Esophagus (tissue), 2 donors: ENCODE measurements at regions not wholly inside any gene's neighbourhood (a gene's known extent, or its start where the extent isn't known, plus 50 kb on each side); places are given as distances from the start of the nearest gene placed in this dataset.
"Not testable (repeated sequence)": the region's sequence is repeated elsewhere in the genome, so short reads cannot be mapped to it uniquely, and the experiment has no call there.

Experiments used
- H3K27ac ChIP-seq, 2 donors: one replicate each; pipeline ENCODE4 v1.5.1; 2013; ENCODE audit warnings: low read depth in 2 of 2, mild to moderate bottlenecking in 2 of 2, inconsistent platforms in 1 of 2, low read length in 1 of 2, moderate library complexity in 1 of 2
- H3K27me3 ChIP-seq, 2 donors: one replicate each; pipeline ENCODE4 v1.6.1; 2013; ENCODE audit warnings: low read length in 2 of 2, control low read depth in 1 of 2, mild to moderate bottlenecking in 1 of 2; ENCODE audit not compliant: insufficient read depth in 2 of 2, control insufficient read depth in 1 of 2
- H3K36me3 ChIP-seq, 2 donors: one replicate each; pipeline ENCODE4 v1.6.1; 2013; ENCODE audit warnings: low read length in 1 of 2; ENCODE audit not compliant: control insufficient read depth in 2 of 2, insufficient read depth in 2 of 2
- H3K4me1 ChIP-seq, 2 donors: one replicate each; pipeline ENCODE4 v1.6.1; 2013; ENCODE audit warnings: low read length in 1 of 2; ENCODE audit not compliant: control insufficient read depth in 2 of 2, insufficient read depth in 2 of 2
- H3K4me3 ChIP-seq, 2 donors: one replicate each; pipeline ENCODE4 v1.5.1; 2013; ENCODE audit warnings: low read length in 2 of 2, mild to moderate bottlenecking in 2 of 2, low read depth in 1 of 2, moderate library complexity in 1 of 2
- H3K9me3 ChIP-seq, 2 donors: one replicate each; pipeline ENCODE4 v1.6.1; 2013; ENCODE audit warnings: mild to moderate bottlenecking in 2 of 2, low read depth in 1 of 2, low read length in 1 of 2, moderate library complexity in 1 of 2; ENCODE audit not compliant: control insufficient read depth in 2 of 2, insufficient read depth in 1 of 2
- WGBS, 2 donors: extraction: QIAGEN DNeasy Blood & Tissue Kit; methylation state at CpG; one replicate each; pipeline ENCODE4 v1.1.7; 2013; 5-methylcytosine and 5-hydroxymethylcytosine counted together
- donor health status: healthy with polysubstance abuse.
- donor health status: Bipolar disorder and iron deficiency.

DNA sequence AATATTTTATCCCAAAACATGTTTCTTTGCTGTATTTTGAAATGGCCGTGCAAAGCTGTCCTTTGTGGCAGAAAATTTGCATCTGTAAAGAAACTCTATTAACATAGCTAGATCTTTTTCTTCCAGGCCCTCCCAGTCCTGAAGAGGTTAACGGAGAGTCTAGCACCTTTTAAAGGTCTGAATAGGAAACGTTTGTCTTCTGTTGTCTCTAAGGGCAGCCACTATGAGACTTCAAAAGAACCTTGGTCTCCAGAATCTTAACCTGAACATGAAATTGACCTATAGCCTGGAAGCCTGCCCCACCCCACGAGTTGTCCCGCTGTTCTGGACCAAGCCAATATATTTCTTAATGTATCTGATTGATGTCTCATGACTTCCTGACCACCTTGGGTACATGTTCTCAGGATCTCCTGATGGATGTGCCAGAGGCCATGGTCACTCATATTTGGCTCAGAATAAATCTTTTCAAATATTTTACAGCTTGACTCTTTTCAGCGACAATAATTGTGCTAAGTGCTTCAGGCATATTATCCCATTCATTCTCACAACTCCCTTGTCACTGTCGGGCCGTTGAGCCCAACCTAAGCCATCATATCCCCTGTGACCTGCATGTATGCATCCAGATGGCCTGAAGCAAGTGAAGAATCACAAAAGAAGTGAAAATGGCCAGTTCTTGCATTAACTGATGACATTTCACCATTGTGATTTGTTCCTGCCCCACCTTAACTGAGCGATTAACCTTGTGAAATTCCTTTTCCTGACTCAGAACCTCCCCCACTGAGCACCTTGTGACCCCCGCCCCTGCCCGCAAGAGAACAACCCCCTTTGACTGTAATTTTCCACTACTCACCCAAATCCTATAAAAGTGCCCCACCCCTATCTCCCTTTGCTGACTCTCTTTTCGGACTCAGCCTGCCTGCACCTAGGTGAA, 106.7 kb downstream of the MFAP3L start:
- not testable (repeated sequence) for H3K4me3 ChIP-seq, H3K27ac ChIP-seq, H3K36me3 ChIP-seq, H3K4me1 ChIP-seq, H3K9me3 ChIP-seq, H3K27me3 ChIP-seq
- WGBS, 2 donors: 57 to 69% methylated on average over 12 of the region's 12 CpGs

DNA sequence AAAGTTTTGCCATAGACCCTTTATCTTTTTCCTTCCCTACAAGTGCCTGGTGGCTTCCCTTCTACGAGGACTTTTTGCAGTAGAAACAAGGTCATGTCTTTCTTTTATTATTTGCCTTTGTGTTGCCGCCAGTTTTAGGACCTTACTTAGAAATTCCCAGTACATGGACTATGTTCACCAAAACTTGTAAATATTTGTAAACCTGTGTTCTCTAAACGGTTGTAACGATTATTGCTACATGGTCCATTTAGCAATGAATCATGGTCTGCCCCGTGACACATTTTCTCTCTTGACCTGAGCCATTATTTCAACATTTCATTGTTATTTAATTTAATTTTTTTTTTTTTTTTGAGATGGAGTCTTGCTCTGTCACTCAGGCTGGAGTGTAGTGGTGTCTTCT, 110.7 kb downstream of the MFAP3L start:
- no peak overlapping the region for H3K4me3 ChIP-seq
- no peaks in the 10 kb centered on the region for H3K27me3 ChIP-seq
- WGBS, 2 donors: 86% methylated on average over 5 of the region's 5 CpGs
- H3K4me1 ChIP-seq: no peaks in the 10 kb centered on the region
- H3K9me3 ChIP-seq: peaks cover 0 to 6% of the 10 kb centered on the region in 2 donors
- H3K36me3 ChIP-seq: no peaks in the 10 kb centered on the region
- no peak overlapping the region for H3K27ac ChIP-seq

DNA sequence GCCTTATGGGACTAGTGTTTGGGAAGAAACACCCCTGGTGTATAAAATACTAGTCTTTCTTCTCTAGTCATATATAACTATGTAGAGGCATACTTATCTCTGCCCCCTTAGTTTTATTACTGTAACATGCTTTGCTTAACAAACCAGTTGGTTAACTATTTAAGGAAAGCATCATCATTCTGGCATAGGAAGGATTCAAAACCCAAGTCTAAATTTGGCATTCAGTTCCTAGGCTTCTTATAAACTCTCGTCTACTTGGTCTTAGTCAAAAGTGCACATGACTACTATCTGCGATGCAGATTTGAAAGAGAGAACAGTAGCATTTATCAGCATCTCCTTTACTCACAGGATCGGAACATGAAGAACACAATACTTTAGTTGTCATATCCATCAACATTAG, 111.3 kb downstream of the MFAP3L start:
- H3K27ac ChIP-seq: no peak overlapping the region
- H3K36me3 ChIP-seq: no peaks in the 10 kb centered on the region
- H3K4me3 ChIP-seq: no peak overlapping the region
- peaks cover 0 to 6% of the 10 kb centered on the region in 2 donors for H3K9me3 ChIP-seq
- WGBS, 2 donors: 84 to 89% methylated on average over 3 of the region's 3 CpGs
- H3K27me3 ChIP-seq: no peaks in the 10 kb centered on the region
- H3K4me1 ChIP-seq: no peaks in the 10 kb centered on the region

DNA sequence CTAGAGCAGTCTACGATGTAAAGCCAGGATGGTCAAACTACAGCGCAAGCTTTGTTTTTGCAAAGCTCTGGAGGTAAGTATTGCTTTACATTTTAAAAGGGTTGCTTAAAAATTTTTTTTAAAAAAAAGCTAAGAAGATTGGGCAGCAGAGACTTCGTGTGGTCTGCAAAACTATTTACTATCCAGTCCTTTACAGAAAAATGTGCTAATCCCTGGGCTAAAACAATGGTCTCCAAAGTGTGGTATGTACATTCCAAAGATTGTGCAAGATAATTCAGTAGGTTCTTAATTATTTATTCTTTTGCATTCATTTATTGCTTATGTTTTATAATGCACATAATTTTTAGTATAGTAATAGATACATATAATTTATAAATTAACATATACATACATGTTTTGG, 113.2 kb downstream of the MFAP3L start:
- Histone ChIP-seq H3K9me3 (peaks cover 0 to 6% of the 10 kb centered on the region in 2 donors), H3K36me3 (no peaks in the 10 kb centered on the region), H3K27ac (no peak overlapping the region), H3K27me3 (no peaks in the 10 kb centered on the region), H3K4me1 (no peaks in the 10 kb centered on the region), H3K4me3 (no peak overlapping the region)
- 86 to 88% methylated on average over 3 of the region's 3 CpGs for WGBS, 2 donors

DNA sequence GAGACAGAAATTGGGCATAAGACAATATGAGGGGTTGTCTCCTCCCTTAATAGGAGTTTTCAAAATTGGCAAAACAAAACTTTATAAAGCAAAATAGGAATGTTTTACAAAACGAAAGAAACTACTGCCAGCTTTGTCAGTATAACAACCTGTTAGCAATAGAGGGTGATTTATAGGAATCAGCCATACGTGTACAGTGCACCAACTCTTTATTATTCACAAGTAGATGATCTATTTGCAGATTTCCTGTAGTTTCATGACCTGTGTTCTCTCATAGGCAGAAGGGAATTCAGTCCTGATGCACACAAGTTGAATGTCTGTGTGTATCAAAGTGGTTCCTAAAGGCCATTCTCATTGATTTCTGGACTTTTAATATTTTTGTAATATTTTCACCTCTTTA, 116.3 kb downstream of the MFAP3L start:
- 53 to 68% methylated on average over 2 of the region's 2 CpGs for WGBS, 2 donors
- Histone ChIP-seq H3K36me3 (no peaks in the 10 kb centered on the region), H3K9me3 (no peaks in the 10 kb centered on the region), H3K27ac (no peak overlapping the region), H3K4me3 (no peak overlapping the region), H3K27me3 (no peaks in the 10 kb centered on the region), H3K4me1 (no peaks in the 10 kb centered on the region)

DNA sequence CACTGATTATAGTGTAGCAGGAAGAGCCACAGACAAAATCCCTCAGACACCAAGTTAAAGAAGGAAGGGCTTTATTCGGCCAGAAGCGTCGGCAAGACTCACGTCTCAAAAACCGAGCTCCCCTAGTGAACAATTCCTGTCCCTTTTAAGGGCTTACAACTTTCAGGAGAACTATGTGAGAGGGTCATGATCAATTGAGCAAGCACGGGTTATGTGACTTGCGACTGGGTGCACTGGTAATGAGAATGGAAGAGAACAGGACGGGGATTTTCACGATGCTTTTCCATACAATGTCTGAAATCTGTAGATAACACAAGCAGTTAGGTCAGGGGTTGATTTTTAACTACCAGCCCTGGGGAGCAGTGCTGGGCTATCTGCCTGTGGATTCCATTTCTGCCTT, 116.7 kb downstream of the MFAP3L start:
- no peaks in the 10 kb centered on the region for H3K27me3 ChIP-seq
- no peaks in the 10 kb centered on the region for H3K36me3 ChIP-seq
- no peaks in the 10 kb centered on the region for H3K9me3 ChIP-seq
- no peak overlapping the region for H3K4me3 ChIP-seq
- 77 to 79% methylated on average over 9 of the region's 9 CpGs for WGBS, 2 donors
- H3K4me1 ChIP-seq: no peaks in the 10 kb centered on the region
- no peak overlapping the region for H3K27ac ChIP-seq

DNA sequence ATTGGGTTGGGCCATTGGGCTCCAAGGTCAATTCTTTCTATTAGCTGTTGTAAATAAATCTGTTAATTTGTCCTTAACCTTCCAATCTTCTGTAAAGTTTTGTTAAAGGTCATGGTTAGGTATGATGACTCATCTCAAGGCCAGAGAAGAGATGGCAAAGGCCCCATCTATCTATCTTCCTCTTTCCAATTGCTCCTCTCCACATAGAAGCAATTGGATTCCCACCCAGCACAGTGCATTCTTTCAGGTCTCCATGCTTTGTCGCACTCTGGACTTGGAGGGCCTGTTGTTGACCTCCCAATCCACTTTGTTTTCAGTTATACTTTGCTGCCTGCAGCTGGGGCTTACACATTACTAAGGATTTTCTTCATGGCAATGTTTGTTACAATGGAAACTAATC, 118.5 kb downstream of the MFAP3L start:
- 88 to 92% methylated on average over 1 of the region's 1 CpG for WGBS, 2 donors
- H3K27ac ChIP-seq: no peak overlapping the region
- no peaks in the 10 kb centered on the region for H3K9me3 ChIP-seq
- no peak overlapping the region for H3K4me3 ChIP-seq
- H3K27me3 ChIP-seq: no peaks in the 10 kb centered on the region
- H3K4me1 ChIP-seq: no peaks in the 10 kb centered on the region
- H3K36me3 ChIP-seq: no peaks in the 10 kb centered on the region

DNA sequence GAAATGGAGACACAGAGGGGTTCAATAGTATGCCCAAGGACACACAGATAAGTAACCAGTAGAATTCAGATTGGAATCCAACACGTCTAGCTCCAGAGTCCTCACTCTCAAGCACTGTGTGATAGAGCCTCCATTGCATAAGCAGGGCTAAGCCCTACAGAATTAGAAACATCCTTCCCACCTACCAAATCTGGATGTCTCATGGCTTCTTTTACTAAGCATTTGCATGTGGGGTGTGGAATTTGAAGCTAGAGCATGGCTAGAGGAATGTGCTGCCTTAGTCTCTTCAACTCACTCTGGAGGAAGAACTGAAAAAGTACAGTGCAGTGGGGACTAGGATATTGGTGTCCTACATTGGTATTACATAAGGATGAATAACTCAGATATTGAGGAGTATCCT, 119.4 kb downstream of the MFAP3L start:
- no peaks in the 10 kb centered on the region for H3K9me3 ChIP-seq
- no peaks in the 10 kb centered on the region for H3K36me3 ChIP-seq

DNA sequence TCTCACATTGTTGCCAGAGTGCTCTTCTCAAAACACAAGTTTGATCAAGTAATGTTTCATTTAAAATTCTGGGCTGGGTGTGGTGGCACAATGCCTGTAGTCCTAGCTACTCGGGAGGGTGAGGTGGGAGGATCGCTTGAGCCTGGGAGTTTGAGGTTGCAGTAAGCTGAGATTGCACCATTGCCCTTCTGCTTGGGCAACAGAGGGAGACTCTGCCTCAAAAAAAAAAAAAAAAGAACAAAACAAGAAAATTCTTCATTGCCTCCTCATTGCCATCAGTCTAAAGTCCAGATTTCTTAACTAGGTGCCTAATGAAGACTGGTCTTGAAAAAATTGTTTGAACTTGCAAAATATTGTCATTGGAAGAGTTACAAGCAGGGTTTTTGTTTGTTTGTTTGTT, 120.1 kb downstream of the MFAP3L start:
- H3K27ac ChIP-seq: no peak overlapping the region
- no peaks in the 10 kb centered on the region for H3K9me3 ChIP-seq
- H3K4me1 ChIP-seq: no peaks in the 10 kb centered on the region
- no peaks in the 10 kb centered on the region for H3K36me3 ChIP-seq
- no peak overlapping the region for H3K4me3 ChIP-seq
- 62 to 74% methylated on average over 2 of the region's 2 CpGs for WGBS, 2 donors
- no peaks in the 10 kb centered on the region for H3K27me3 ChIP-seq

More for the DNA sequence above, 119.4 kb downstream of the MFAP3L start:
- WGBS, 2 donors: 62 to 67% methylated on average over 1 of the region's 1 CpG
- Histone ChIP-seq H3K4me3 (no peak overlapping the region), H3K4me1 (no peaks in the 10 kb centered on the region), H3K27ac (no peak overlapping the region), H3K27me3 (no peaks in the 10 kb centered on the region)
